ENCODE measurements at regions not wholly inside any gene's neighbourhood (a gene's known extent, or its start where the extent isn't known, plus 50 kb on each side); places are given as distances from the start of the nearest gene placed in this dataset.

- no peak for DNase-seq (ENCODE audit: low read depth, low spot score)
- WGBS (ENCODE audit: insufficient coverage, insufficient read length): no CpG with 5 or more reads among the region's 11 CpGs
Measured at GRCh38 chr5:166412191-166412590, 1879.3 kb upstream of the WWC1 start.

DNA sequence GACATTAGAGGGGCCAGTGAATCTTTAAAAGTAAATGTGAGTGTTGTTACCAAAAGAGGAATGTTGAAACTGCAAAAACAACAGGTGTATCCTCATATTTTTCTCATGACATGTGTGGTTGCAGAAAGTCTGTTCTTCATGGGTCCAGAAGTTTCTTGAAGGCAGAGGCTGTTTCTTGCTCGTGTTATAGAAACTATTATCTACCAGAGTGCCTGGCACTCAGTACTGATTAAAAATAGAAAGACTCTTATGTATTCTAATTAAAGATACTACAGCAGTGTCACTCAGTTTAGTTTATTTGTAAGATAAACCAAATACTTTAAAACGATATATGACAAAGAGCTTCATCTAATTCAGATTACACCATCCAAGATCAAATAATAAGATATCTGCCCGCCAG, 1864.2 kb upstream of the WWC1 start:
- Histone ChIP-seq H3K9me3 (ENCODE audit: control insufficient read depth, insufficient read depth, low read length) (no peaks in the 10 kb centered on the region), H3K36me3 (ENCODE audit: control insufficient read depth, insufficient read depth, low read length) (no peaks in the 10 kb centered on the region), H3K27me3 (ENCODE audit: control insufficient read depth, insufficient read depth, low read length) (no peaks in the 10 kb centered on the region), H3K27ac (ENCODE audit: low read length) (no peak overlapping the region), H3K4me3 (ENCODE audit: low read length) (no peak overlapping the region), H3K4me1 (ENCODE audit: control insufficient read depth, insufficient read depth, low read length) (peaks cover 4% of the 10 kb centered on the region; the same call in 1 of the 2 replicates)
- no CpG with 5 or more reads among the region's 3 CpGs for WGBS (ENCODE audit: insufficient coverage, insufficient read length)
- DNase-seq (ENCODE audit: low read depth, low spot score): no peak

More at GRCh38 chr5:166412191-166412590, 1879.3 kb upstream of the WWC1 start:
- H3K27ac ChIP-seq (ENCODE audit: low read length): no peak overlapping the region
- no peaks in the 10 kb centered on the region for H3K27me3 ChIP-seq (ENCODE audit: control insufficient read depth, insufficient read depth, low read length)
- H3K4me3 ChIP-seq (ENCODE audit: low read length): no peak overlapping the region
- no peaks in the 10 kb centered on the region for H3K36me3 ChIP-seq (ENCODE audit: control insufficient read depth, insufficient read depth, low read length)
- no peaks in the 10 kb centered on the region for H3K9me3 ChIP-seq (ENCODE audit: control insufficient read depth, insufficient read depth, low read length)
- H3K4me1 ChIP-seq (ENCODE audit: control insufficient read depth, insufficient read depth, low read length): no peaks in the 10 kb centered on the region; the same call in 1 of the 2 replicates

DNA sequence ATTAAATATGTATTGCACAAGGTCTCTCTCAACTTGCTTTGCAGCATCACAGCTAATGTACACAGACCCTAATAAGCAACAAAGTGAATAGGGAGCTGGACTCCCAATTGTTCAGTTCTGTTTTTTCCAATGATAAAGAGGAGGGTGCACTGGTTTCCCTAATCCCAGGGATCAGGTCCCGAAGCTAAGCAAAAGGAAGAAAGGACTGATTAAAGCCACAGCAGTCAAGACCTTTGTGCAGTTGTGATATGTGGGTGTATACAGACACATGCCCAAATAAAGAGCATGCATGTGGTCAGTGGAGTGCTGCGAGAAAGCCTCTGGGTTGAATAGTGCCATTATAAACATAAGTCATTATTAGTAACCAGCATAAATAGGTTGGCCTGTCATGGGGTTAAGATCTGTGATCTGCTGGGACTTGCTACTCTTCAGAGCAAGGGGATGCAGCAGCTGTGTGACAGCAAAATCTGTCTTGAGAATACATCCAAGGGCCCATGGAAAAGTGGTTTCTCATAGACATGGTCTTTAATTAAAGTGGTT, 1863.1 kb upstream of the WWC1 start:
- WGBS (ENCODE audit: insufficient coverage, insufficient read length): no CpG with 5 or more reads among the region's 2 CpGs
- no peaks in the 10 kb centered on the region for H3K9me3 ChIP-seq (ENCODE audit: control insufficient read depth, insufficient read depth, low read length)
- H3K27me3 ChIP-seq (ENCODE audit: control insufficient read depth, insufficient read depth, low read length): no peaks in the 10 kb centered on the region
- no peak overlapping the region for H3K4me3 ChIP-seq (ENCODE audit: low read length)
- no peaks in the 10 kb centered on the region for H3K36me3 ChIP-seq (ENCODE audit: control insufficient read depth, insufficient read depth, low read length)
- peaks cover 5% of the 10 kb centered on the region; the same call in 1 of the 2 replicates for H3K4me1 ChIP-seq (ENCODE audit: control insufficient read depth, insufficient read depth, low read length)
- DNase-seq (ENCODE audit: low read depth, low spot score): no peak
- no peak overlapping the region for H3K27ac ChIP-seq (ENCODE audit: low read length)

DNA sequence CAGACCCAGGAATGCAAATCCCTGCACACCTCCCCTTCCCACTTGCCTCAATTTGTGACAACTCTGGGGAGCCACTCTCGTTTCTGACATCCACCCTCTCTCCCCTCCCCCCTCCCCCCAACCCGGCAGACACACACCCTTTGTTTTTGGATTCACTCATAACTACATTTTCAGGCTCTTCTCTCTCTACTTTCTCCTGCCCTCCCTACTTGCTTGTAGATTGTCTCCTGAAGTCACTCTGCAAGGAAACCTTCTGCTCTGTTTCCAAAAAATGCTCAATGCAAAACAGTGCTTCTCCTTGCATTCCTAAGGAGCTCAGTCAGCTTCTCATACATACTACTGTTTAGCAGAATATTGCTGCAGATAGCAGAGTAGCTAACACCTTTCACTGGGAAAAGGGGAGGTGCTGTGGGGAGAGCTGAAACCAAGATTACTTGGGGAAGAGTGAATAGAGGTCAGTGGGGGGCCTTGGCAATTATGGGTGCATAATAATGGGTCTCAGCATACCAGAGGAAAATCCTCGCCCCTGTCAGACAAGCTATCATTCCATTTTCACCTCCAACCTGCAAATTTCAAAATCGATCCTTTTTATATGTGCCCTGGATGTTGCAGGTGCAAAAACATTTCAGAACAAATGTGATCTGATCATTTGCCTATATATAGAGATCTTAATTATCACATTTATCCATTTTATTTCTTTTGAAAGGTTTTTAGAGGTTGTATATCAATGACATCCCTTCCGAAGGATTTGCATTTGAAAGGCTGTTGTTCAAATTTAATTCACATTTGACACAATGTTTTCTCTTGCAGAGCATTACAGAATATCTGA, 1860.7 kb upstream of the WWC1 start:
- Histone ChIP-seq H3K27ac (ENCODE audit: low read length) (peak overlapping the region; percentile 100), H3K4me3 (ENCODE audit: low read length) (no peak overlapping the region), H3K4me1 (ENCODE audit: control insufficient read depth, insufficient read depth, low read length) (peaks cover 5% of the 10 kb centered on the region; the same call in 1 of the 2 replicates), H3K9me3 (ENCODE audit: control insufficient read depth, insufficient read depth, low read length) (no peaks in the 10 kb centered on the region), H3K27me3 (ENCODE audit: control insufficient read depth, insufficient read depth, low read length) (no peaks in the 10 kb centered on the region), H3K36me3 (ENCODE audit: control insufficient read depth, insufficient read depth, low read length) (no peaks in the 10 kb centered on the region)
- DNase-seq (ENCODE audit: low read depth, low spot score): peak; percentile 89
- WGBS (ENCODE audit: insufficient coverage, insufficient read length): no CpG with 5 or more reads among the region's 5 CpGs

DNA sequence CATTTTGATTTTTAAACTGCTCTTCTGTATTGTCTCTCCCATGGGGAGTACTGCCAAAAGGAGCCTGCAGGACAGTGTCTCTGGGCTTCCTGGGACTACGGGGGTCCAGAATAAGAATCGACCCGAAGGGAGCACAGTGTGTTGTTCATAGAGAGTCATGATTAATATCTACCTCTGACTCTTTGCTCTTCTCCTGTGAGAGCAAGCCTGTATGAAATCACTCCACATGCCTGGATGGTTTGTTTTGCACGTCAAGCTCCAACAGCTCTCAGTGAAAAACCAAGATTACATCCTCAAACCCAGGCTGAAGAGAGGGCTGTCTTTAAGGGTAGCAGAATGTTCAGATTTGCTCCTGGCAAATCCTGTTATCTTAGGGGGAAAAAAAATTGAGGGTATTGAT, 1860.0 kb upstream of the WWC1 start:
- WGBS (ENCODE audit: insufficient coverage, insufficient read length): no CpG with 5 or more reads among the region's 4 CpGs
- Histone ChIP-seq H3K4me3 (ENCODE audit: low read length) (no peak overlapping the region), H3K4me1 (ENCODE audit: control insufficient read depth, insufficient read depth, low read length) (peaks cover 5% of the 10 kb centered on the region; the same call in 1 of the 2 replicates), H3K27ac (ENCODE audit: low read length) (no peak overlapping the region), H3K27me3 (ENCODE audit: control insufficient read depth, insufficient read depth, low read length) (no peaks in the 10 kb centered on the region), H3K36me3 (ENCODE audit: control insufficient read depth, insufficient read depth, low read length) (no peaks in the 10 kb centered on the region), H3K9me3 (ENCODE audit: control insufficient read depth, insufficient read depth, low read length) (no peaks in the 10 kb centered on the region)
- no peak for DNase-seq (ENCODE audit: low read depth, low spot score)

GRCh38 chr5:166433679-166434078, 1857.8 kb upstream of the WWC1 start:
- WGBS (ENCODE audit: insufficient coverage, insufficient read length): no CpG with 5 or more reads among the region's 5 CpGs
- DNase-seq (ENCODE audit: low read depth, low spot score): no peak
- H3K9me3 ChIP-seq (ENCODE audit: control insufficient read depth, insufficient read depth, low read length): no peaks in the 10 kb centered on the region
- no peaks in the 10 kb centered on the region for H3K36me3 ChIP-seq (ENCODE audit: control insufficient read depth, insufficient read depth, low read length)
- no peak overlapping the region for H3K27ac ChIP-seq (ENCODE audit: low read length)
- H3K4me3 ChIP-seq (ENCODE audit: low read length): no peak overlapping the region
- no peaks in the 10 kb centered on the region for H3K27me3 ChIP-seq (ENCODE audit: control insufficient read depth, insufficient read depth, low read length)
- peaks cover 5% of the 10 kb centered on the region; the same call in 1 of the 2 replicates for H3K4me1 ChIP-seq (ENCODE audit: control insufficient read depth, insufficient read depth, low read length)

DNA sequence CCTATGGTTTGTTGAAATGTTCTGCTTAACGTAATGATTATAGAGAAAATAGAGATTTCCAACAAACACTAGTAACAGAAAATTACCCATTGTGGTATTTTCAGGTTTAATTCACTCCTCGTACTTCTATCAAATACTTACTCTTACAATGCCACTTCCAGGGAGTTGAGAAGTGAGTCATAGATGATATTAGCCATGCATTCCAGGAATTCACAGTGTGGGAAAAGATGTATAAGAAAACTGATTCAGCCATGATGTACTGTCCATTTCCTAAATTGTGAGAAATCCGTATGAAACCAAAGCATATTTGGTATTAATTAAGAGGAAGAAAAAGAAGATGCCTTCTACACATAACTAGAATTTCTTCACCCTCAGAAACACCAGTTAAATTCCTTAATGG, 1854.6 kb upstream of the WWC1 start:
- H3K4me3 ChIP-seq (ENCODE audit: low read length): no peak overlapping the region
- no peak for DNase-seq (ENCODE audit: low read depth, low spot score)
- WGBS (ENCODE audit: insufficient coverage, insufficient read length): no CpG with 5 or more reads among the region's 3 CpGs
- no peaks in the 10 kb centered on the region for H3K36me3 ChIP-seq (ENCODE audit: control insufficient read depth, insufficient read depth, low read length)
- peaks cover 2% of the 10 kb centered on the region; the same call in 1 of the 2 replicates for H3K4me1 ChIP-seq (ENCODE audit: control insufficient read depth, insufficient read depth, low read length)
- no peaks in the 10 kb centered on the region for H3K9me3 ChIP-seq (ENCODE audit: control insufficient read depth, insufficient read depth, low read length)
- H3K27me3 ChIP-seq (ENCODE audit: control insufficient read depth, insufficient read depth, low read length): no peaks in the 10 kb centered on the region
- H3K27ac ChIP-seq (ENCODE audit: low read length): no peak overlapping the region

DNA sequence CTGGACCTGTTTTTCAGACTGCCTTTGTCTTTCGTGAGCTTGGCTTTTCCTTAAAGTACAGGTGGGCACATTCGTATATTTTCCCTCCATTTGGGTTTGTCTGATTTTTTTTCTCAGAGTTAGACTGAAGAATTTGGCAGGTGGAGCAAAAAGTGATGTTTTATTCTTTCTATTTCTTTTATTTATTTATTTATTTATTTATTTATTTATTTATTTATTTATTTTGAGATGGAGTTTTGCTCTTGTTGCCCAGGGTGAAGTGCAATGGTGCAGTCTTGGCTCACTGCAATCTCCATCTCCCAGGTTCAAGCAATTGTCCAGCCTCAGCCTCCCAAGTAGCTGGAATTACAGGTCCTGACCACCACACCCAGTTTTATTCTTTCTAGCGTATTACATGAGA, 1805.1 kb upstream of the WWC1 start:
- WGBS (ENCODE audit: insufficient coverage, insufficient read length): no CpG with 5 or more reads among the region's 3 CpGs
- H3K27me3 ChIP-seq (ENCODE audit: control insufficient read depth, insufficient read depth, low read length): no peaks in the 10 kb centered on the region
- H3K36me3 ChIP-seq (ENCODE audit: control insufficient read depth, insufficient read depth, low read length): no peaks in the 10 kb centered on the region
- DNase-seq (ENCODE audit: low read depth, low spot score): no peak
- H3K9me3 ChIP-seq (ENCODE audit: control insufficient read depth, insufficient read depth, low read length): no peaks in the 10 kb centered on the region
- H3K4me3 ChIP-seq (ENCODE audit: low read length): no peak overlapping the region
- no peak overlapping the region for H3K27ac ChIP-seq (ENCODE audit: low read length)
- H3K4me1 ChIP-seq (ENCODE audit: control insufficient read depth, insufficient read depth, low read length): 0 out of 2 replicates have a peak, but pooled peaks cover 2% of the 10 kb centered on the region

DNA sequence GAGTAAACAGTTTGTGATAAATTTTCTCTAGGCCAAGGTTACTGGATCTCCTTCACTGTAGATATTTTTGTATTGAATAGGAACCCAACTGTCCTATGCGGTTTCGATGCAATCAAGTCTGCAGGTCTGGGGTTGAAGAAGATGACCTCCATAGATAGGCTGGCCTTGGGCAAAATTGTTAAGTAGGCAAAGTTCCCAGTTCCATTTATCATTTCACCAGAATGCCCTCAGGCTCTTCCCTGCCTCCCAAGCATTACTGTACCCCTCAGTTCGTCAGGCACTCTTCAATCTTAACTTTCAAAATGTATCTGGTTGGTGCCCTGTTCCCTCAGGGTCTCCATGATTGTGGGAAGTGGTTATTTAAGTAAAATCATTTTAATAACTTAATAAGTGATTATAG, 1802.9 kb upstream of the WWC1 start:
- WGBS (ENCODE audit: insufficient coverage, insufficient read length): no CpG with 5 or more reads among the region's 3 CpGs
- Histone ChIP-seq H3K27me3 (ENCODE audit: control insufficient read depth, insufficient read depth, low read length) (no peaks in the 10 kb centered on the region), H3K36me3 (ENCODE audit: control insufficient read depth, insufficient read depth, low read length) (no peaks in the 10 kb centered on the region), H3K9me3 (ENCODE audit: control insufficient read depth, insufficient read depth, low read length) (no peaks in the 10 kb centered on the region), H3K4me3 (ENCODE audit: low read length) (no peak overlapping the region), H3K4me1 (ENCODE audit: control insufficient read depth, insufficient read depth, low read length) (0 out of 2 replicates have a peak, but pooled peaks cover 2% of the 10 kb centered on the region), H3K27ac (ENCODE audit: low read length) (no peak overlapping the region)
- DNase-seq (ENCODE audit: low read depth, low spot score): no peak

DNA sequence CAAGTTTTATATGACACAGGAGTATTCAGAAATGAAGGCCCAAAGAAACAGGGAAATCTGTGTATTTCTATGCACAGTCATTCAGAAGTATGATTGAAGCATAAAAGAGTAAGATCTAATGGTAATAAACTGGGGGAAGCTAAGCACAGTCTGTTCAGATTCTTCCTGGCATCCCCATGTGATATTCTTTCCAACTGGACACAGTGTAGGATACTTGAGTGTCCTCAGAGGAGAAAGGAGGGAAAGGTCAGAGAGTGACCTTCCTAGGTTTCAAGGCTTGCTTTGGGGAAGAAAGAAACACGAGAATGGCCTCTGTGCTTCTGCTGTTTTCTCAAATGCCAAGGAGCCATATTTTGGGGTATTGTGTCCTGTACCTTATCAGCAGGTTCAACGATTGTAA, 1798.4 kb upstream of the WWC1 start:
- WGBS (ENCODE audit: insufficient coverage, insufficient read length): no CpG with 5 or more reads among the region's 2 CpGs
- no peak overlapping the region for H3K4me3 ChIP-seq (ENCODE audit: low read length)
- DNase-seq (ENCODE audit: low read depth, low spot score): no peak
- no peak overlapping the region for H3K27ac ChIP-seq (ENCODE audit: low read length)
- no peaks in the 10 kb centered on the region for H3K27me3 ChIP-seq (ENCODE audit: control insufficient read depth, insufficient read depth, low read length)
- no peaks in the 10 kb centered on the region for H3K9me3 ChIP-seq (ENCODE audit: control insufficient read depth, insufficient read depth, low read length)
- H3K36me3 ChIP-seq (ENCODE audit: control insufficient read depth, insufficient read depth, low read length): no peaks in the 10 kb centered on the region
- H3K4me1 ChIP-seq (ENCODE audit: control insufficient read depth, insufficient read depth, low read length): 0 out of 2 replicates have a peak, but pooled peaks cover 2% of the 10 kb centered on the region
